ENCODE measurements at regions not wholly inside any gene's neighbourhood (a gene's known extent, or its start where the extent isn't known, plus 50 kb on each side); places are given as distances from the start of the nearest gene placed in this dataset.

DNA sequence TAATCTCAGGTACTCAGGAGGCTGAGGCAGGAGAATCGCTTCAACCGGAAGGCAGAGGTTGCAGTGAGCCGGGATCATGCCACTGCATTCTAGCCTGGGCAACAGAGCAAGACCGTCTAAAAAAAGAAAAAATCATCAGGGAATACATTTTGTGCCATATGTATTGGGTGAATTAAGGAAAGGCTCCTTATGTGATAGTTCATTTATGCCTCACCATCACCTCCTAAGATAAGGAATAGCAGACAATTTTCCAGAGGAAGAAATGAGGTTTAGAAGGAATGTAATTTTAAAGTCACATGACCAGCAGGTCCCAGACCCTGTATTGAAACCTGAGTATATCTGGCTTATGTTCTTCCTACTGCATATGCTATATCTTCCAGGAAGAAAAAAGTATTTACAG is 93.9 kb upstream of the FOXC1 start:
- TF ChIP-seq, protein P1, sequence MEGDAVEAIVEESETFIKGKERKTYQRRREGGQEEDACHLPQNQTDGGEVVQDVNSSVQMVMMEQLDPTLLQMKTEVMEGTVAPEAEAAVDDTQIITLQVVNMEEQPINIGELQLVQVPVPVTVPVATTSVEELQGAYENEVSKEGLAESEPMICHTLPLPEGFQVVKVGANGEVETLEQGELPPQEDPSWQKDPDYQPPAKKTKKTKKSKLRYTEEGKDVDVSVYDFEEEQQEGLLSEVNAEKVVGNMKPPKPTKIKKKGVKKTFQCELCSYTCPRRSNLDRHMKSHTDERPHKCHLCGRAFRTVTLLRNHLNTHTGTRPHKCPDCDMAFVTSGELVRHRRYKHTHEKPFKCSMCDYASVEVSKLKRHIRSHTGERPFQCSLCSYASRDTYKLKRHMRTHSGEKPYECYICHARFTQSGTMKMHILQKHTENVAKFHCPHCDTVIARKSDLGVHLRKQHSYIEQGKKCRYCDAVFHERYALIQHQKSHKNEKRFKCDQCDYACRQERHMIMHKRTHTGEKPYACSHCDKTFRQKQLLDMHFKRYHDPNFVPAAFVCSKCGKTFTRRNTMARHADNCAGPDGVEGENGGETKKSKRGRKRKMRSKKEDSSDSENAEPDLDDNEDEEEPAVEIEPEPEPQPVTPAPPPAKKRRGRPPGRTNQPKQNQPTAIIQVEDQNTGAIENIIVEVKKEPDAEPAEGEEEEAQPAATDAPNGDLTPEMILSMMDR (IDR thresholded peaks at IDR 0.05): no peak
- TF ChIP-seq POLR2AphosphoS5 (IDR thresholded peaks at IDR 0.05): no peak
